Type B pancreatic cell (in vitro differentiated cells): ENCODE measurements at regions not wholly inside any gene's neighbourhood (a gene's known extent, or its start where the extent isn't known, plus 50 kb on each side); places are given as distances from the start of the nearest gene placed in this dataset.

Source experiments
- DNase-seq: peaks from one replicate; pipeline ENCODE4 v3.0.0; 2021; ENCODE audit warnings: mixed read lengths; ENCODE audit not compliant: unreplicated experiment; ENCODE audit errors: extremely low spot score
- H3K27ac Mint-ChIP-seq: 2 replicates; pipeline ENCODE4 v1.8.0; 2021; ENCODE audit warnings: mild to moderate bottlenecking, mixed read lengths
- H3K27me3 Mint-ChIP-seq: 2 replicates; pipeline ENCODE4 v1.8.0; 2021; ENCODE audit warnings: mixed read lengths
- H3K36me3 Mint-ChIP-seq: 2 replicates; pipeline ENCODE4 v1.8.0; 2021; ENCODE audit warnings: mixed read lengths
- H3K4me1 Mint-ChIP-seq: one replicate; pipeline ENCODE4 v1.8.0; 2021; ENCODE audit warnings: mixed read lengths; ENCODE audit not compliant: unreplicated experiment
- H3K4me3 Mint-ChIP-seq: 2 replicates; pipeline ENCODE4 v1.8.0; 2021; ENCODE audit warnings: mild to moderate bottlenecking, mixed read lengths
- H3K9me3 Mint-ChIP-seq: 2 replicates; pipeline ENCODE4 v1.8.0; 2021; ENCODE audit warnings: mixed read lengths
- TF ChIP-seq, protein P1 (sequence below): fragments of 200-600 bp; sonication (generic); conservative IDR thresholded peaks from 2 replicates; pipeline ENCODE4 v1.5.0; 2021; ENCODE audit warnings: antibody characterized with exemption, mild to moderate bottlenecking

- no peak for DNase-seq
- H3K36me3 Mint-ChIP-seq, result no peaks in the 10 kb centered on the region
- TF ChIP-seq, protein P1, sequence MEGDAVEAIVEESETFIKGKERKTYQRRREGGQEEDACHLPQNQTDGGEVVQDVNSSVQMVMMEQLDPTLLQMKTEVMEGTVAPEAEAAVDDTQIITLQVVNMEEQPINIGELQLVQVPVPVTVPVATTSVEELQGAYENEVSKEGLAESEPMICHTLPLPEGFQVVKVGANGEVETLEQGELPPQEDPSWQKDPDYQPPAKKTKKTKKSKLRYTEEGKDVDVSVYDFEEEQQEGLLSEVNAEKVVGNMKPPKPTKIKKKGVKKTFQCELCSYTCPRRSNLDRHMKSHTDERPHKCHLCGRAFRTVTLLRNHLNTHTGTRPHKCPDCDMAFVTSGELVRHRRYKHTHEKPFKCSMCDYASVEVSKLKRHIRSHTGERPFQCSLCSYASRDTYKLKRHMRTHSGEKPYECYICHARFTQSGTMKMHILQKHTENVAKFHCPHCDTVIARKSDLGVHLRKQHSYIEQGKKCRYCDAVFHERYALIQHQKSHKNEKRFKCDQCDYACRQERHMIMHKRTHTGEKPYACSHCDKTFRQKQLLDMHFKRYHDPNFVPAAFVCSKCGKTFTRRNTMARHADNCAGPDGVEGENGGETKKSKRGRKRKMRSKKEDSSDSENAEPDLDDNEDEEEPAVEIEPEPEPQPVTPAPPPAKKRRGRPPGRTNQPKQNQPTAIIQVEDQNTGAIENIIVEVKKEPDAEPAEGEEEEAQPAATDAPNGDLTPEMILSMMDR, result no peak
- H3K4me1 Mint-ChIP-seq, result peaks cover 11% of the 10 kb centered on the region
- no peak overlapping the region for H3K4me3 Mint-ChIP-seq
- no peaks in the 10 kb centered on the region for H3K9me3 Mint-ChIP-seq
- peaks cover 66% of the 10 kb centered on the region for H3K27me3 Mint-ChIP-seq
- no peak overlapping the region for H3K27ac Mint-ChIP-seq
Measured at GRCh38 chr17:79218175-79218824, 143.7 kb downstream of the ENGASE start.

GRCh38 chr17:79217473-79218135, 143.0 kb downstream of the ENGASE start:
- Mint-ChIP-seq H3K27me3 (peaks cover 62% of the 10 kb centered on the region), H3K36me3 (no peaks in the 10 kb centered on the region), H3K9me3 (no peaks in the 10 kb centered on the region), H3K4me3 (no peak overlapping the region), H3K27ac (no peak overlapping the region), H3K4me1 (peaks cover 11% of the 10 kb centered on the region)
- TF ChIP-seq, protein P1, result no peak
- DNase-seq, result no peak

- Mint-ChIP-seq H3K4me1 (peaks cover 16% of the 10 kb centered on the region), H3K27ac (no peak overlapping the region), H3K27me3 (peaks cover 65% of the 10 kb centered on the region), H3K36me3 (no peaks in the 10 kb centered on the region), H3K9me3 (no peaks in the 10 kb centered on the region), H3K4me3 (no peak overlapping the region)
- TF ChIP-seq, protein P1, result no peak
- DNase-seq, result no peak
Measured at GRCh38 chr17:79216826-79217225, 142.2 kb downstream of the ENGASE start.

DNA sequence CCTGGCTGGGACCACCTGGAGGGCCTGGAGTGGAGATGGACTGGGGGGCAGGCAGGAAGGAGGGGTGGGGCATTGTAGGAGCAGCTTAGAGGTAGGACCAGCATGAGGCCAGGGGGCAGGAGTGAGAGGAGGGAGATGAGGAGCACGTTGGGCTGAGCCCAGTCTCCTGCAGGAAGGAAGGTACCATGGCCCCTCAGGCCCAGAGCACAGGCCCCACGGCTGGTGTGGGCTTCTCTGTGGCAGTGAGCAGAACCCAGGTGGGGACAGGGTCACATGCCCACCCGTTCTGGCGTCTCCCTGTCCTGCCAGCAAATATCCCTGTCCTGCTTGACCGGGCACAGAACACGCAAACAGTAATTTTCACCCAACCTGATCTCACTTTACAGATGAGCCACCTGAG, 141.8 kb downstream of the ENGASE start:
- DNase-seq, result no peak
- no peaks in the 10 kb centered on the region for H3K36me3 Mint-ChIP-seq
- H3K27me3 Mint-ChIP-seq, result peaks cover 68% of the 10 kb centered on the region
- H3K27ac Mint-ChIP-seq, result no peak overlapping the region
- TF ChIP-seq, protein P1, result no peak
- peaks cover 16% of the 10 kb centered on the region for H3K4me1 Mint-ChIP-seq
- H3K9me3 Mint-ChIP-seq, result no peaks in the 10 kb centered on the region
- H3K4me3 Mint-ChIP-seq, result no peak overlapping the region

DNA sequence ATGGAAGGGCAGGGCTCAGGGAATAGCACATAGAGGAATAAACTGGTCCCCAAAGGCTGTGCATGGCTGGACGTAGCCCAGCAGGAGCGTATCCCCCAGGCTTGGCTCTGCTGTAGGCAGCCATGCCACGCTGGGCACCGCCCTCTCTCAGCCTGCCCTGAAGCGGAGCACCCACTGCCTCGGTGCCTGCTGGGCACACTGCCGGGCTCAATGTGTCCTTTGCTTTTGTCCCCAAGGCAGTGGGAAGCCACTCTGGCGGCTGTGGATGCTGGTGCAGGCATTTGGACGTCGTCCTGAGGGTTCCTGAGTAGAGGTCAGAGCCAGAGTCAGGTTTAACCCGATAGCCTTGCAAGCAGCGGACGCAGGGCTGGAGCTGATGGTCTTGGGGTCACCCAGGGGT, 141.0 kb downstream of the ENGASE start:
- Mint-ChIP-seq H3K9me3 (no peaks in the 10 kb centered on the region), H3K36me3 (no peaks in the 10 kb centered on the region), H3K27me3 (peaks cover 71% of the 10 kb centered on the region), H3K27ac (no peak overlapping the region), H3K4me3 (no peak overlapping the region), H3K4me1 (peaks cover 14% of the 10 kb centered on the region)
- TF ChIP-seq, protein P1, result no peak
- DNase-seq, result no peak
